GM21447 (cell line): ENCODE measurements at regions not wholly inside any gene's neighbourhood (a gene's known extent, or its start where the extent isn't known, plus 50 kb on each side); places are given as distances from the start of the nearest gene placed in this dataset.
"Not testable (repeated sequence)": the region's sequence is repeated elsewhere in the genome, so short reads cannot be mapped to it uniquely, and the experiment has no call there.

ENCODE experiments used
- ATAC-seq: cut with Tn5 transposase; IDR thresholded peaks from one replicate; pipeline ENCODE4 v1.9.1; 2021; ENCODE audit not compliant: unreplicated experiment

GRCh38 chr14:106011631-106012360 lies 485.4 kb downstream of the TMEM121 start:
- ATAC-seq, result not testable (repeated sequence)

GRCh38 chr14:106012361-106012725 lies 486.0 kb downstream of the TMEM121 start:
- ATAC-seq, result not testable (repeated sequence)

- no peak for ATAC-seq
Observed at GRCh38 chr14:106013879-106014376, 487.5 kb downstream of the TMEM121 start.

GRCh38 chr14:106017952-106018351 lies 491.6 kb downstream of the TMEM121 start:
- ATAC-seq, result not testable (repeated sequence)

- ATAC-seq, result no peak
Observed at GRCh38 chr14:106021832-106022231, 495.4 kb downstream of the TMEM121 start.

GRCh38 chr14:106022648-106023047 lies 496.3 kb downstream of the TMEM121 start:
- ATAC-seq, result not testable (repeated sequence)

- no peak for ATAC-seq
Observed at GRCh38 chr14:106023411-106023810, 497.0 kb downstream of the TMEM121 start.

- no peak for ATAC-seq
Observed at GRCh38 chr14:106024983-106025604, 498.7 kb downstream of the TMEM121 start.

- ATAC-seq, result no peak
Observed at GRCh38 chr14:106026026-106026425, 499.6 kb downstream of the TMEM121 start.

- ATAC-seq, result not testable (repeated sequence)
Observed at GRCh38 chr14:106027759-106028158, 501.4 kb downstream of the TMEM121 start.

GRCh38 chr14:106029959-106030358 lies 503.6 kb downstream of the TMEM121 start:
- ATAC-seq, result no peak

GRCh38 chr14:106037380-106037779 lies 511.0 kb downstream of the TMEM121 start:
- no peak for ATAC-seq

- no peak for ATAC-seq
Observed at GRCh38 chr14:106038263-106038662, 511.9 kb downstream of the TMEM121 start.

- ATAC-seq, result no peak
Observed at GRCh38 chr14:106039400-106039799, 513.0 kb downstream of the TMEM121 start.

GRCh38 chr14:106044515-106044914 lies 518.1 kb downstream of the TMEM121 start:
- ATAC-seq, result no peak

- no peak for ATAC-seq
Observed at GRCh38 chr14:106044949-106045596, 518.7 kb downstream of the TMEM121 start.

GRCh38 chr14:106051796-106052195 lies 525.4 kb downstream of the TMEM121 start:
- ATAC-seq, result no peak

- ATAC-seq, result no peak
Observed at GRCh38 chr14:106055289-106055688, 528.9 kb downstream of the TMEM121 start.

GRCh38 chr14:106058342-106058741 lies 532.0 kb downstream of the TMEM121 start:
- no peak for ATAC-seq

- no peak for ATAC-seq
Observed at GRCh38 chr14:106060276-106060975, 534.0 kb downstream of the TMEM121 start.

GRCh38 chr14:106061877-106062500 lies 535.6 kb downstream of the TMEM121 start:
- ATAC-seq, result not testable (repeated sequence)
